GM12878 (cell line): ENCODE measurements at regions not wholly inside any gene's neighbourhood (a gene's known extent, or its start where the extent isn't known, plus 50 kb on each side); places are given as distances from the start of the nearest gene placed in this dataset.

Source experiments
- CHD4 ChIP-seq: fragments of 200-600 bp; sonication (generic); IDR thresholded peaks from 2 replicates; pipeline ENCODE4 v1.6.1; 2016; ENCODE audit warnings: mild to moderate bottlenecking
- E4F1 ChIP-seq: fragments of 450-650 bp; IDR thresholded peaks from 2 replicates; pipeline ENCODE4 v1.6.1; 2018; ENCODE audit warnings: borderline replicate concordance, mild to moderate bottlenecking; ENCODE audit not compliant: partially characterized antibody
- EP300 ChIP-seq, 2 experiments: fragments of 150-350 bp in 1 of 2; IDR thresholded peaks; 2 replicates each; pipeline ENCODE4 v1.6.1; 2011 to 2012; ENCODE audit warnings: low read depth in 2 of 2, low read length in 2 of 2, borderline replicate concordance in 1 of 2, improper control_type of control experiment in 1 of 2, inconsistent platforms in 1 of 2; ENCODE audit not compliant: control insufficient read depth in 1 of 2
- HDAC2 ChIP-seq: fragments of 200-600 bp; sonication (generic); IDR thresholded peaks from 2 replicates; pipeline ENCODE4 v1.6.1; 2017
- JUND ChIP-seq: IDR thresholded peaks from 2 replicates; pipeline ENCODE4 v1.6.1; 2012; ENCODE audit warnings: low read depth, mild to moderate bottlenecking, low read length, improper control_type of control experiment, moderate library complexity
- MLLT1 ChIP-seq: fragments of 450-650 bp; IDR thresholded peaks from 2 replicates; pipeline ENCODE4 v1.6.1; 2016; ENCODE audit warnings: mild to moderate bottlenecking
- POLR2A ChIP-seq: IDR thresholded peaks from 2 replicates; pipeline ENCODE4 v1.6.1; 2011; ENCODE audit warnings: low read depth, mild to moderate bottlenecking, low read length
- SUPT20H ChIP-seq: IDR thresholded peaks from 2 replicates; pipeline ENCODE4 v1.6.1; 2011; ENCODE audit warnings: low read depth, mild to moderate bottlenecking, low read length, moderate library complexity, borderline replicate concordance; ENCODE audit not compliant: control insufficient read depth
- ZBTB4 ChIP-seq: fragments of 450-650 bp; formaldehyde crosslinking; IDR thresholded peaks from 2 replicates; pipeline ENCODE4 v1.4.0; 2022; ENCODE audit warnings: mild to moderate bottlenecking, moderate library complexity

- peak; percentile 92 for TF ChIP-seq MLLT1
- peak; percentile 24; the same call in 1 of the 2 replicates for TF ChIP-seq JUND
- peak; percentile 46 to 86; a peak in 3 of 4 replicates for TF ChIP-seq EP300 (IDR thresholded peaks at IDR 0.05; ENCODE audit: borderline replicate concordance in 1 of 2, control insufficient read depth in 1 of 2, low read depth in 2 of 2, low read length in 2 of 2)
- no peak for TF ChIP-seq ZBTB4
- no peak for TF ChIP-seq CHD4
- no peak for TF ChIP-seq POLR2A
- no peak for TF ChIP-seq HDAC2
- TF ChIP-seq E4F1: no peak
- no peak for TF ChIP-seq SUPT20H
Measured at GRCh38 chr2:8312861-8313830, 368.7 kb upstream of the ID2 start (continued).
